ENCODE measurements at regions not wholly inside any gene's neighbourhood (a gene's known extent, or its start where the extent isn't known, plus 50 kb on each side); places are given as distances from the start of the nearest gene placed in this dataset.

DNA sequence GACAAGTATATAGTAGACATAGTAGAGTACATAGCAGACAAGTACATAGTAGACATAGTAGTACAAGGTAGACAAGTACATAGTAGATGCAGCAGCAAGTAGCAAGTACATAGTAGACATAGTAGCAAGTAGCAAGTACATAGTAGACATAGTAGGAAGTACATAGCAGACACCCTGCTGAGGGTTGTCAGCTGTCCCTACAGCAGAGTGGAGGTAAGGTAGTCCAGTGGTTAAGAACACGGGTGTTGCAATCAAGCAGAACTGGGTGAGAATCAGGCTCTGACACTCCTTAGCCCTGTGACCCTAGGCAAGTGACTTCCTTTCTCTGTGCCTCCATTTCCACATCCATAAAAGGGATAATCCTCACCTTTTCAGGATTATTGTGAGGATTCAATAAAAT is 94.7 kb downstream of the NOG start:
- ChIA-PET POLR2A (no interaction called here), CTCF (no interaction called here)
- H3K9me3 ChIP-seq (ENCODE audit: control extremely low read depth in 1 of 5, control insufficient read depth in 4 of 5, insufficient read depth in 2 of 5, low read depth in 1 of 5, low read length in 4 of 5): no peaks in the 10 kb centered on the region
- WGBS (ENCODE audit: insufficient coverage): no CpG with 5 or more reads among the region's 1 CpG
- H3K4me3 ChIP-seq (ENCODE audit: control insufficient read depth in 1 of 7, extremely low read depth in 1 of 7, insufficient read depth in 4 of 7, low read depth in 2 of 7, low read length in 6 of 7): no peak overlapping the region
- no peaks in the 10 kb centered on the region for H3K4me1 ChIP-seq (ENCODE audit: control extremely low read depth in 1 of 4, control insufficient read depth in 4 of 4, insufficient read depth in 4 of 4, low read length in 3 of 4)
- no peaks in the 10 kb centered on the region for H3K36me3 ChIP-seq (ENCODE audit: control insufficient read depth in 4 of 4, insufficient read depth in 4 of 4, low read length in 3 of 4)
- no peak overlapping the region for H3K27ac ChIP-seq (ENCODE audit: insufficient read depth in 1 of 2, low read depth in 1 of 2, low read length in 2 of 2, poor library complexity in 1 of 2, severe bottlenecking in 2 of 2)
- DNase-seq: no peak
- no peaks in the 10 kb centered on the region for H3K27me3 ChIP-seq (replicated peaks in 2 of 5; ENCODE audit: control insufficient read depth in 4 of 5, insufficient read depth in 5 of 5, low read length in 4 of 5)

DNA sequence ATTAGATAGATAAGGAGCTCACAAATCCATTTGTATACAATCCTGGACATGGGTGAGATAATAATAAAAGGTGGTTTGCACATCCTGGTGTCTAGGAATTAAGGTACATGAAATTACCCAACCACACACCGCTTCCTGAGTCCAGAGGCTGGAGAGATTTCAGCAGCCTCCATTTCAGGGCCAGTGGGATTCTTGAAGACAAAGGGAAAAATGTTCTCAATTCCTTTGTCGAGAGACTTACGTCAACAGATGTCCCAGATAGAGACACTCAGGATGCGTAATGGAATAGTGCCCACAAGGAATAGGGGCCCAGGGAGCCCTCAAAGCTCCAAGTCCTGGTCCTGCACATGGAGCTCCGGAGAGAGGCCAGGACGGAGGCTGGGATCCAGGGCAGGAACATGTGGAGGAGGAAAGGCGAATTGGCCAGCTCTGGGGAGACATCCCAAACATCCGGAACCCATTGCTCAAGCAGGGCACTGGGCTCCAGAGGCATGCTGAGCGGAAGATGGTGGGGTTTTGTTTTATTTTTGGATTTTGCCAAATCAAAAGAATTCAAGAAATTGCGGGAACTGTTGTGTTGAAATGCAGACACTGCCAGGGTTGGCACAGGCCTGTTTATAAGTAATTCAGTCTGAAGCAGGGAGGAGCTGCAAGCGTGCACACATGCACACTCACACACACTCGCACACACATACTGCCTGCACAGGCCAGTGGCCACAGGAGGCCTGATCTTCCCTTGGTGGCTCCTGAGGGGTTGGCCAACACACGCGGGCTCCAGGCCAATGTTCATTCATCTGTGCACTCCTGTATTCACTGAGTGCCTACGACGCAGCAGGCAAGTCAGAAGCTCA is 97.2 kb downstream of the NOG start:
- Histone ChIP-seq H3K27me3 (replicated peaks in 2 of 5; ENCODE audit: control insufficient read depth in 4 of 5, insufficient read depth in 5 of 5, low read length in 4 of 5) (no peaks in the 10 kb centered on the region), H3K9me3 (ENCODE audit: control extremely low read depth in 1 of 5, control insufficient read depth in 4 of 5, insufficient read depth in 2 of 5, low read depth in 1 of 5, low read length in 4 of 5) (no peaks in the 10 kb centered on the region), H3K4me3 (ENCODE audit: control insufficient read depth in 1 of 7, extremely low read depth in 1 of 7, insufficient read depth in 4 of 7, low read depth in 2 of 7, low read length in 6 of 7) (no peak overlapping the region), H3K36me3 (ENCODE audit: control insufficient read depth in 4 of 4, insufficient read depth in 4 of 4, low read length in 3 of 4) (no peaks in the 10 kb centered on the region), H3K27ac (ENCODE audit: insufficient read depth in 1 of 2, low read depth in 1 of 2, low read length in 2 of 2, poor library complexity in 1 of 2, severe bottlenecking in 2 of 2) (no peak overlapping the region), H3K4me1 (ENCODE audit: control extremely low read depth in 1 of 4, control insufficient read depth in 4 of 4, insufficient read depth in 4 of 4, low read length in 3 of 4) (no peaks in the 10 kb centered on the region)
- CTCF ChIA-PET: interaction anchor here (1.1 to 1.9 kb wide), 4 partner anchors 9 to 25 kb away, joined by 3 to 8 read pairs (median 5); no protein-coding TSS in a partner anchor
- DNase-seq: no peak
- 99% methylated on average over 13 of the region's 16 CpGs for WGBS (ENCODE audit: insufficient coverage)
- POLR2A ChIA-PET: no interaction called here

DNA sequence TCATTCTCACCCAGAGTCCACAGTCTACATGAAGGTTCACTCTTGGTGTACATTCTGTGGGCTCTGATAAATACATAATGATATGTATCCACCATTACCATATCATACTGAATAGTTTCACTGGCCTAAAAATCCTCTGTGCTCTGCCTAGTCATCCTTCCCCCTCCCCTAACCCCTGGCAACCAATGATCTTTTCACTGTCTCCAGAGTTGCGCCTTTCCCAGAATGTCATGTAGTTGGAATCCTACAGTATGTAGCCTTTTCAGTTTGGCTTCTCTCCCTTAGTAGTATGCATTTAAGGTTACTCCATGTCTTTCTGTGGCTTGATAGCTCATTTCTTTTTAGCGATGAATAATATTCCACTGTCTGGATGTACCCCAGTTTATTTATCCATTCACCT is 101.3 kb downstream of the NOG start:
- ChIA-PET CTCF (interaction anchor here (1.6 kb wide), 1 partner anchor 25 kb away, joined by 3 read pairs; no protein-coding TSS in a partner anchor), POLR2A (no interaction called here)
- no peak overlapping the region for H3K27ac ChIP-seq (ENCODE audit: insufficient read depth in 1 of 2, low read depth in 1 of 2, low read length in 2 of 2, poor library complexity in 1 of 2, severe bottlenecking in 2 of 2)
- WGBS (ENCODE audit: insufficient coverage): 100% methylated on average over 2 of the region's 2 CpGs
- no peaks in the 10 kb centered on the region for H3K4me1 ChIP-seq (ENCODE audit: control extremely low read depth in 1 of 4, control insufficient read depth in 4 of 4, insufficient read depth in 4 of 4, low read length in 3 of 4)
- H3K9me3 ChIP-seq (ENCODE audit: control extremely low read depth in 1 of 5, control insufficient read depth in 4 of 5, insufficient read depth in 2 of 5, low read depth in 1 of 5, low read length in 4 of 5): no peaks in the 10 kb centered on the region
- no peak overlapping the region for H3K4me3 ChIP-seq (ENCODE audit: control insufficient read depth in 1 of 7, extremely low read depth in 1 of 7, insufficient read depth in 4 of 7, low read depth in 2 of 7, low read length in 6 of 7)
- no peaks in the 10 kb centered on the region for H3K36me3 ChIP-seq (ENCODE audit: control insufficient read depth in 4 of 4, insufficient read depth in 4 of 4, low read length in 3 of 4)
- no peaks in the 10 kb centered on the region for H3K27me3 ChIP-seq (replicated peaks in 2 of 5; ENCODE audit: control insufficient read depth in 4 of 5, insufficient read depth in 5 of 5, low read length in 4 of 5)
- DNase-seq: no peak

DNA sequence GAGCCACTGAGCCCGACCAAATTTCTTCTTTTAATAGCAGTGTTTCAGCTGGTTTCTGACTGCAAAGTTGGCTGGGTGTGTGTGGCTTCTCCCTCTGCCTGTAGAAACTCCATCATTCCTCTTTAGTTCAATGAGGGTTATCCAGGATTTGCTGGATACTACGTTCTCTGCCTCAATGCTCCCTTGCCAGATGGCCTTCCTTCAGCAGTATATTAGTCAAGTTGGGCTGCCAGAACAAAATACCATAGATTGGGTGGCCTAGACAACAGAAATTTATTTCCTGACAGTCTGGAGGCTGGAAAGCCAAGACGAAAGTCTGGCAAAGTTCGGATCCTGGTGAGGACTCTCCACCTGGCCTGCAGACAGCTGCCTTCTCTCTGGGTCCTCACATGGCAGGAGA is 103.7 kb downstream of the NOG start:
- Histone ChIP-seq H3K27ac (ENCODE audit: insufficient read depth in 1 of 2, low read depth in 1 of 2, low read length in 2 of 2, poor library complexity in 1 of 2, severe bottlenecking in 2 of 2) (no peak overlapping the region), H3K4me3 (ENCODE audit: control insufficient read depth in 1 of 7, extremely low read depth in 1 of 7, insufficient read depth in 4 of 7, low read depth in 2 of 7, low read length in 6 of 7) (no peak overlapping the region), H3K27me3 (replicated peaks in 2 of 5; ENCODE audit: control insufficient read depth in 4 of 5, insufficient read depth in 5 of 5, low read length in 4 of 5) (no peaks in the 10 kb centered on the region), H3K36me3 (ENCODE audit: control insufficient read depth in 4 of 4, insufficient read depth in 4 of 4, low read length in 3 of 4) (no peaks in the 10 kb centered on the region), H3K4me1 (ENCODE audit: control extremely low read depth in 1 of 4, control insufficient read depth in 4 of 4, insufficient read depth in 4 of 4, low read length in 3 of 4) (no peaks in the 10 kb centered on the region), H3K9me3 (ENCODE audit: control extremely low read depth in 1 of 5, control insufficient read depth in 4 of 5, insufficient read depth in 2 of 5, low read depth in 1 of 5, low read length in 4 of 5) (no peaks in the 10 kb centered on the region)
- POLR2A ChIA-PET: interaction anchor here (1.2 kb wide), 1 partner anchor 89 kb away, joined by 3 read pairs; no protein-coding TSS in a partner anchor
- CTCF ChIA-PET: interaction anchor here (0.7 to 1.5 kb wide), 3 partner anchors 19 to 119 kb away, joined by 3 read pairs; no protein-coding TSS in a partner anchor
- no peak for DNase-seq
- 96% methylated on average over 3 of the region's 4 CpGs for WGBS (ENCODE audit: insufficient coverage)

DNA sequence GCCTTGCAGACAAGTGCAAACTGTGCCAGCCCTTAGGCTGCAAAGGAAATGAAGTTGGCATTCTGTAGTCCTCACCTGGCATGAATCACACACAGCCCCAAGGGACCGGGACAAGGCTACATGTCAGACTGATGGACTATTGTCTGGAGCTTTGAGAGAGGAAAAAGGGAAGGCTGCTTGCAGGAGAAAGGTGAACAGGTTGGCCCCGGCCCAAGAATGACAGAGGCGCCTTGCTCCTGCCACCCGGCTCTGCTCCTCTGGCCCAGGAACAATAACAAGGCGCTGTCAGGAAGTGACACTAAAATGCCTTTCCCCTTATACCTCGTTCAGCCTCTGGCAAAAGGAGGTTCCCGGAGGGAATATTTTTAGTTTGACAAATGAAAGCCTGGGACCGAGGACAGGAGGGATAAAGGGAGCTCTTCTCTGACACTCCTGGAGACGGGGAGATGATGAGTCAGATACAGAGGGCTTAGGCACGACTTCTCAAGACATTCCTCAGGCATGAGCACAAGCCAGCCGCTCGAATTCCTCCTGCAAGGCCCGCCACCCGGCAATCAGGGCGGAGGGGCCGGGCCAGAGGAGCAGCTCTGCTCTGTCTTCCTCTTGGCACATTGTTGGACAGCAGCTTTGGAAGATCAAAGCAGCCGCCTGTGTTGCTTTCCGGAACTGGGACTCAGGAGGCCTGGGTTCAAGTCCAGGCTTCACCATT is 105.8 kb downstream of the NOG start:
- Histone ChIP-seq H3K9me3 (ENCODE audit: control extremely low read depth in 1 of 5, control insufficient read depth in 4 of 5, insufficient read depth in 2 of 5, low read depth in 1 of 5, low read length in 4 of 5) (no peaks in the 10 kb centered on the region), H3K27me3 (replicated peaks in 2 of 5; ENCODE audit: control insufficient read depth in 4 of 5, insufficient read depth in 5 of 5, low read length in 4 of 5) (no peaks in the 10 kb centered on the region), H3K27ac (ENCODE audit: insufficient read depth in 1 of 2, low read depth in 1 of 2, low read length in 2 of 2, poor library complexity in 1 of 2, severe bottlenecking in 2 of 2) (no peak overlapping the region), H3K36me3 (ENCODE audit: control insufficient read depth in 4 of 4, insufficient read depth in 4 of 4, low read length in 3 of 4) (no peaks in the 10 kb centered on the region), H3K4me3 (ENCODE audit: control insufficient read depth in 1 of 7, extremely low read depth in 1 of 7, insufficient read depth in 4 of 7, low read depth in 2 of 7, low read length in 6 of 7) (no peak overlapping the region), H3K4me1 (ENCODE audit: control extremely low read depth in 1 of 4, control insufficient read depth in 4 of 4, insufficient read depth in 4 of 4, low read length in 3 of 4) (no peaks in the 10 kb centered on the region)
- ChIA-PET CTCF (interaction anchor here (0.9 to 1.5 kb wide), 3 partner anchors 9 to 22 kb away, joined by 3 to 7 read pairs (median 4); no protein-coding TSS in a partner anchor), POLR2A (interaction anchor here (0.6 kb wide), 1 partner anchor 61 kb away, joined by 4 read pairs; no protein-coding TSS in a partner anchor)
- WGBS (ENCODE audit: insufficient coverage): 91% methylated on average over 15 of the region's 18 CpGs
- DNase-seq: no peak

DNA sequence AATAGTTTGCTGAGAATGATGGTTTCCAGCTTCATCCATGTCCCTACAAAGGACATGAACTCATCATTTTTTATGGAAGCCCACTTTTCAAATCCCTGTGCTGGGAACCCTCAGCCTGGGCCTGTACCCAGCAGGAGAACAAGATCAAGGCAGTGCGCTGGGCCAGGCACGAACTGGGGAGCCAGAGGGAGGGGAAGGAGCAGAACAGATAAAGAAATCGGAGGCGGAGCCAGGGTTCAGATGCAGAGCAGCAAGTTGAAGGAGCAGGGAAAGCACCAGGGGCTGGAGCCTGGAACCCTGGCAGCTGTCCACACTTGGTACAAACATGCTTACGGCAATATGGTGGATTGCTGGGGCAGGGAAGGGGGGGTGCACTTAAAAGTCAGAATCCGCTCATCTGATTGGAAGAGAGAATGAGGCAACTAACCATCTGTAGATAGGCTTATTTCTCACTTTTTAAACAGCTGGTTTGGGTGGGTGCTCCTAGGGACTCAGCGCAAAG is 107.5 kb downstream of the NOG start:
- POLR2A ChIA-PET: no interaction called here
- WGBS (ENCODE audit: insufficient coverage): 98% methylated on average over 7 of the region's 7 CpGs

More for the DNA sequence above, 107.5 kb downstream of the NOG start:
- Histone ChIP-seq H3K27me3 (replicated peaks in 2 of 5; ENCODE audit: control insufficient read depth in 4 of 5, insufficient read depth in 5 of 5, low read length in 4 of 5) (no peaks in the 10 kb centered on the region), H3K4me1 (ENCODE audit: control extremely low read depth in 1 of 4, control insufficient read depth in 4 of 4, insufficient read depth in 4 of 4, low read length in 3 of 4) (no peaks in the 10 kb centered on the region), H3K4me3 (ENCODE audit: control insufficient read depth in 1 of 7, extremely low read depth in 1 of 7, insufficient read depth in 4 of 7, low read depth in 2 of 7, low read length in 6 of 7) (no peak overlapping the region), H3K27ac (ENCODE audit: insufficient read depth in 1 of 2, low read depth in 1 of 2, low read length in 2 of 2, poor library complexity in 1 of 2, severe bottlenecking in 2 of 2) (no peak overlapping the region), H3K36me3 (ENCODE audit: control insufficient read depth in 4 of 4, insufficient read depth in 4 of 4, low read length in 3 of 4) (no peaks in the 10 kb centered on the region), H3K9me3 (ENCODE audit: control extremely low read depth in 1 of 5, control insufficient read depth in 4 of 5, insufficient read depth in 2 of 5, low read depth in 1 of 5, low read length in 4 of 5) (no peaks in the 10 kb centered on the region)
- CTCF ChIA-PET: no interaction called here
- no peak for DNase-seq
